Sigmoid colon (tissue), 4 donors: ENCODE measurements at regions not wholly inside any gene's neighbourhood (a gene's known extent, or its start where the extent isn't known, plus 50 kb on each side); places are given as distances from the start of the nearest gene placed in this dataset.

Source experiments
- CTCF ChIP-seq, 4 experiments: fragments of 450-650 bp in 3 of 4; fragments of 200-600 bp in 1 of 4; IDR thresholded peaks; one replicate each; pipeline ENCODE4 v1.5.1; 2016 to 2019; ENCODE audit warnings: antibody characterized with exemption in 4 of 4, mild to moderate bottlenecking in 3 of 4, moderate library complexity in 2 of 4
- EP300 ChIP-seq, 4 donors: sonication (generic); formaldehyde crosslinking; IDR thresholded peaks; one replicate each; pipeline ENCODE4 v1.6.1; 2017; ENCODE audit warnings: antibody characterized with exemption in 4 of 4
- POLR2A ChIP-seq, 2 donors: fragments of 450-650 bp; IDR thresholded peaks; one replicate each; pipeline ENCODE4 v1.6.1; 2016; ENCODE audit warnings: antibody characterized with exemption in 2 of 2, mild to moderate bottlenecking in 2 of 2, moderate library complexity in 2 of 2
- POLR2AphosphoS5 ChIP-seq, 4 donors: sonication (generic); formaldehyde crosslinking; IDR thresholded peaks; one replicate each; pipeline ENCODE4 v1.6.1; 2017; ENCODE audit warnings: antibody characterized with exemption in 4 of 4

GRCh38 chr10:81095238-81095637 lies 557.5 kb downstream of the SH2D4B start:
- TF ChIP-seq CTCF (IDR thresholded peaks at IDR 0.05) (no peak), POLR2A (IDR thresholded peaks at IDR 0.05) (no peak), EP300 (IDR thresholded peaks at IDR 0.05) (no peak), POLR2AphosphoS5 (IDR thresholded peaks at IDR 0.05) (no peak)
